DOHH2 (cell line): ENCODE measurements at regions not wholly inside any gene's neighbourhood (a gene's known extent, or its start where the extent isn't known, plus 50 kb on each side); places are given as distances from the start of the nearest gene placed in this dataset.

Experiments
- H3F3A ChIP-seq: fragments of 200-600 bp; sonication (generic), shearing (Covaris generic); 2 replicates; pipeline ENCODE4 v1.6.0; 2016; ENCODE audit warnings: antibody characterized with exemption, mild to moderate bottlenecking; ENCODE audit not compliant: control insufficient read depth, insufficient read depth
- H3K27ac ChIP-seq: fragments of 200-600 bp; sonication (generic); 2 replicates; pipeline ENCODE4 v1.5.1; 2014; ENCODE audit warnings: low read depth, mild to moderate bottlenecking, low read length, moderate library complexity
- H3K27me3 ChIP-seq: fragments of 200-600 bp; sonication (generic); 2 replicates; pipeline ENCODE4 v1.6.1; 2014; ENCODE audit warnings: mild to moderate bottlenecking, low read length, mixed read lengths; ENCODE audit not compliant: control insufficient read depth
- H3K36me3 ChIP-seq: fragments of 200-600 bp; sonication (generic); 2 replicates; pipeline ENCODE4 v1.6.1; 2014; ENCODE audit warnings: mild to moderate bottlenecking, low read length, moderate library complexity, mixed read lengths; ENCODE audit not compliant: control insufficient read depth
- H3K4me1 ChIP-seq: fragments of 200-600 bp; sonication (generic); 2 replicates; pipeline ENCODE4 v1.6.1; 2014; ENCODE audit warnings: mild to moderate bottlenecking, low read length, mixed read lengths; ENCODE audit not compliant: control insufficient read depth
- H3K4me2 ChIP-seq: fragments of 200-600 bp; sonication (generic); 2 replicates; pipeline ENCODE4 v1.6.0; 2014; ENCODE audit warnings: mild to moderate bottlenecking, low read length, moderate library complexity
- H3K4me3 ChIP-seq: fragments of 200-600 bp; sonication (generic); 2 replicates; pipeline ENCODE4 v1.5.1; 2014; ENCODE audit warnings: mild to moderate bottlenecking, low read length, mixed read lengths
- H3K79me2 ChIP-seq: fragments of 200-600 bp; sonication (generic); 2 replicates; pipeline ENCODE4 v1.6.1; 2014; ENCODE audit warnings: mild to moderate bottlenecking, low read length, mixed read lengths; ENCODE audit not compliant: control insufficient read depth
- H3K9me2 ChIP-seq: fragments of 200-600 bp; sonication (generic); replicated peaks from 2 replicates; pipeline ENCODE4 v1.6.1; 2014; ENCODE audit warnings: mild to moderate bottlenecking, low read length, mixed read lengths; ENCODE audit not compliant: control insufficient read depth
- H3K9me3 ChIP-seq: fragments of 200-600 bp; sonication (generic); 2 replicates; pipeline ENCODE4 v1.6.1; 2014; ENCODE audit warnings: antibody characterized with exemption, low read length, mixed read lengths; ENCODE audit not compliant: control insufficient read depth, insufficient read depth
- H4K20me1 ChIP-seq: fragments of 200-600 bp; sonication (generic); 2 replicates; pipeline ENCODE4 v1.6.0; 2014; ENCODE audit warnings: low read depth, mild to moderate bottlenecking, antibody characterized with exemption, low read length, moderate library complexity; ENCODE audit not compliant: control insufficient read depth, insufficient read depth
- EZH2phosphoT487 ChIP-seq: fragments of 200-600 bp; sonication (generic); IDR thresholded peaks from 2 replicates; pipeline ENCODE4 v1.6.1; 2017; ENCODE audit warnings: borderline replicate concordance, mild to moderate bottlenecking, antibody characterized with exemption, low read length, moderate library complexity, mixed read lengths
- TF ChIP-seq, protein P1 (sequence below): fragments of 200-600 bp; sonication (generic); IDR thresholded peaks from one replicate; pipeline ENCODE4 v1.5.1; 2014; ENCODE audit warnings: antibody characterized with exemption, mild to moderate bottlenecking, low read depth, low read length; ENCODE audit not compliant: poor library complexity, severe bottlenecking

DNA sequence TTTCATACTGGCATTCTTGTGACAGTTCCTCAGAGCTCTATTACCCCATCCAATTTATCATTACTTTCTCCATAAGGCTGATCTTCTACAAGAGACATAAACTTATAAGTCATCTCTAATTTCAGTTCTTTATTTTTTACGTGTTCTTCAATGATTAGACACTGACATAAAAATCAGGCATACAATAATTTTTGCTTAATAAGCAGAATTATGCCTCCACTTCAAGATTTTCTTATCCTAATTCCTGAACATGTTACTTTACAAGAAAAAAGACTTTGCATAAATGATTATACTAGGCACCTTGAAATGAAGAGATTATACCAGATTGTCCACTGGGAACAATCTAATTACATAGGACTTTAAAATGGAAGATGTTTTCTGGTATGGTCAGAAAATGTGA, 1304.5 kb upstream of the SLC39A10 start:
- no peaks in the 10 kb centered on the region for H3K4me1 ChIP-seq
- H3K79me2 ChIP-seq: no peaks in the 10 kb centered on the region
- no peak overlapping the region for H3K4me2 ChIP-seq
- no peak overlapping the region for H3K27ac ChIP-seq
- no peaks in the 10 kb centered on the region for H3K9me2 ChIP-seq
- H4K20me1 ChIP-seq: no peaks in the 10 kb centered on the region
- no peaks in the 10 kb centered on the region for H3K27me3 ChIP-seq
- H3K36me3 ChIP-seq: no peaks in the 10 kb centered on the region
- H3F3A ChIP-seq: no peaks in the 10 kb centered on the region
- no peak for TF ChIP-seq EZH2phosphoT487
- TF ChIP-seq, protein P1, sequence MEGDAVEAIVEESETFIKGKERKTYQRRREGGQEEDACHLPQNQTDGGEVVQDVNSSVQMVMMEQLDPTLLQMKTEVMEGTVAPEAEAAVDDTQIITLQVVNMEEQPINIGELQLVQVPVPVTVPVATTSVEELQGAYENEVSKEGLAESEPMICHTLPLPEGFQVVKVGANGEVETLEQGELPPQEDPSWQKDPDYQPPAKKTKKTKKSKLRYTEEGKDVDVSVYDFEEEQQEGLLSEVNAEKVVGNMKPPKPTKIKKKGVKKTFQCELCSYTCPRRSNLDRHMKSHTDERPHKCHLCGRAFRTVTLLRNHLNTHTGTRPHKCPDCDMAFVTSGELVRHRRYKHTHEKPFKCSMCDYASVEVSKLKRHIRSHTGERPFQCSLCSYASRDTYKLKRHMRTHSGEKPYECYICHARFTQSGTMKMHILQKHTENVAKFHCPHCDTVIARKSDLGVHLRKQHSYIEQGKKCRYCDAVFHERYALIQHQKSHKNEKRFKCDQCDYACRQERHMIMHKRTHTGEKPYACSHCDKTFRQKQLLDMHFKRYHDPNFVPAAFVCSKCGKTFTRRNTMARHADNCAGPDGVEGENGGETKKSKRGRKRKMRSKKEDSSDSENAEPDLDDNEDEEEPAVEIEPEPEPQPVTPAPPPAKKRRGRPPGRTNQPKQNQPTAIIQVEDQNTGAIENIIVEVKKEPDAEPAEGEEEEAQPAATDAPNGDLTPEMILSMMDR: no peak
- H3K4me3 ChIP-seq: no peak overlapping the region
- no peaks in the 10 kb centered on the region for H3K9me3 ChIP-seq

DNA sequence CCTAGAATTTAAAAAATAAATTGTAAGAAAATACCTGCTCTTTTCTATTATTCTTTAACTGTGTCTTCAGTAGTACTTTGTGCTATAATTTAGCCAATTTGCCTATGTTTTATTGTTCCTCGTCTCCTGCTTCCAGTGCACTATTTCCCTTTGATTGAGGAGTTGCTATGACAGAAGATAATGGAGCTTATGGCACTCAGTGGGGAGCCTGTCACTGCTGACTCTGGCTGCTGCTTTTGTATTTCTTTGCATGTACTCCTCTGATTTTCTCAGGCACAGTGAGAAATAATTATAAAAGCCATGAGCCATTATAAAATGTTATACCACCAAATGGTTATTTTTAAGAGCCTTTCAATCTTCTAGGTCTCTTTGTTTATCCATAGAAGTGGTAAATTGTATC, 1310.8 kb upstream of the SLC39A10 start:
- Histone ChIP-seq H3K27me3 (no peaks in the 10 kb centered on the region), H3F3A (no peaks in the 10 kb centered on the region), H3K4me2 (no peak overlapping the region), H3K36me3 (no peaks in the 10 kb centered on the region), H3K4me1 (no peaks in the 10 kb centered on the region), H3K9me2 (no peaks in the 10 kb centered on the region), H4K20me1 (no peaks in the 10 kb centered on the region), H3K27ac (no peak overlapping the region), H3K9me3 (no peaks in the 10 kb centered on the region), H3K4me3 (no peak overlapping the region), H3K79me2 (no peaks in the 10 kb centered on the region)
- TF ChIP-seq EZH2phosphoT487: no peak
- TF ChIP-seq, protein P1: no peak

GRCh38 chr2:194345347-194345746, 1311.7 kb upstream of the SLC39A10 start:
- Histone ChIP-seq H4K20me1 (no peaks in the 10 kb centered on the region), H3K36me3 (no peaks in the 10 kb centered on the region), H3K79me2 (no peaks in the 10 kb centered on the region), H3K9me2 (no peaks in the 10 kb centered on the region), H3F3A (no peaks in the 10 kb centered on the region), H3K4me1 (no peaks in the 10 kb centered on the region), H3K27ac (no peak overlapping the region), H3K4me3 (no peak overlapping the region), H3K4me2 (no peak overlapping the region), H3K9me3 (no peaks in the 10 kb centered on the region), H3K27me3 (no peaks in the 10 kb centered on the region)
- TF ChIP-seq, protein P1: no peak
- no peak for TF ChIP-seq EZH2phosphoT487

- Histone ChIP-seq H3K27ac (no peak overlapping the region), H3K4me2 (no peak overlapping the region), H3K4me3 (no peak overlapping the region), H3K9me3 (no peaks in the 10 kb centered on the region), H3K9me2 (no peaks in the 10 kb centered on the region), H3K36me3 (no peaks in the 10 kb centered on the region), H4K20me1 (no peaks in the 10 kb centered on the region), H3F3A (no peaks in the 10 kb centered on the region), H3K27me3 (no peaks in the 10 kb centered on the region), H3K4me1 (no peaks in the 10 kb centered on the region), H3K79me2 (no peaks in the 10 kb centered on the region)
- TF ChIP-seq, protein P1: no peak
- no peak for TF ChIP-seq EZH2phosphoT487
Measured at GRCh38 chr2:194343167-194343566, 1313.9 kb upstream of the SLC39A10 start.
